Loucy (cell line): ENCODE measurements at regions not wholly inside any gene's neighbourhood (a gene's known extent, or its start where the extent isn't known, plus 50 kb on each side); places are given as distances from the start of the nearest gene placed in this dataset.
"Not testable (repeated sequence)": the region's sequence is repeated elsewhere in the genome, so short reads cannot be mapped to it uniquely, and the experiment has no call there.

Source experiments
- H2AFZ ChIP-seq: fragments of 200-600 bp; sonication (generic); 2 replicates; pipeline ENCODE4 v1.6.0; 2016; ENCODE audit warnings: antibody characterized with exemption, mild to moderate bottlenecking, low read length, moderate library complexity
- H3F3A ChIP-seq: fragments of 200-600 bp; 2 replicates; pipeline ENCODE4 v1.6.0; 2016; ENCODE audit warnings: antibody characterized with exemption, low read depth, mild to moderate bottlenecking
- H3K27me3 ChIP-seq: fragments of 200-600 bp; sonication (generic); 2 replicates; pipeline ENCODE4 v1.6.1; 2014; ENCODE audit warnings: low read length, mild to moderate bottlenecking; ENCODE audit not compliant: insufficient read depth, poor library complexity, severe bottlenecking
- H3K36me3 ChIP-seq: fragments of 200-600 bp; sonication (generic); 2 replicates; pipeline ENCODE4 v1.6.1; 2016; ENCODE audit warnings: low read length; ENCODE audit not compliant: insufficient read depth
- H3K4me1 ChIP-seq: fragments of 200-600 bp; sonication (generic); 2 replicates; pipeline ENCODE4 v1.5.1; 2014; ENCODE audit warnings: low read length, mild to moderate bottlenecking; ENCODE audit not compliant: insufficient read depth, poor library complexity, severe bottlenecking
- H3K4me2 ChIP-seq: fragments of 200-600 bp; sonication (generic); 2 replicates; pipeline ENCODE4 v1.6.0; 2014; ENCODE audit warnings: antibody characterized with exemption, low read length, low read depth, mild to moderate bottlenecking; ENCODE audit not compliant: poor library complexity, severe bottlenecking
- H3K4me3 ChIP-seq: fragments of 200-600 bp; sonication (generic); 2 replicates; pipeline ENCODE4 v1.5.1; 2014; ENCODE audit warnings: low read length, mild to moderate bottlenecking, mixed read lengths; ENCODE audit not compliant: poor library complexity, severe bottlenecking
- H3K79me2 ChIP-seq: fragments of 200-600 bp; sonication (generic); 2 replicates; pipeline ENCODE4 v1.6.1; 2014; ENCODE audit warnings: low read length; ENCODE audit not compliant: insufficient read depth
- H3K9ac ChIP-seq: fragments of 200-600 bp; sonication (generic); 2 replicates; pipeline ENCODE4 v1.6.0; 2014; ENCODE audit warnings: mild to moderate bottlenecking, low read depth, low read length, moderate library complexity; ENCODE audit not compliant: poor library complexity, severe bottlenecking
- H3K9me2 ChIP-seq: fragments of 200-600 bp; sonication (generic); replicated peaks from 2 replicates; pipeline ENCODE4 v1.6.1; 2016; ENCODE audit warnings: low read depth, low read length, mixed read lengths
- H3K9me3 ChIP-seq: fragments of 200-600 bp; sonication (generic); 2 replicates; pipeline ENCODE4 v1.6.1; 2014; ENCODE audit warnings: mild to moderate bottlenecking, antibody characterized with exemption, low read length, low read depth; ENCODE audit not compliant: insufficient read depth
- H4K20me1 ChIP-seq: fragments of 200-600 bp; sonication (generic); 2 replicates; pipeline ENCODE4 v1.6.0; 2014; ENCODE audit warnings: antibody characterized with exemption, low read length, mild to moderate bottlenecking; ENCODE audit not compliant: insufficient read depth, poor library complexity, severe bottlenecking
- CTCF ChIP-seq: fragments of 200-600 bp; sonication (generic); conservative IDR thresholded peaks from 2 replicates; pipeline ENCODE4 v1.5.1; 2014; ENCODE audit warnings: mild to moderate bottlenecking, antibody characterized with exemption, low read length
- EZH2phosphoT487 ChIP-seq: fragments of 200-600 bp; IDR thresholded peaks from 2 replicates; pipeline ENCODE4 v1.6.1; 2018; ENCODE audit warnings: antibody characterized with exemption, mild to moderate bottlenecking, moderate library complexity, borderline replicate concordance

- no peaks in the 10 kb centered on the region for H3K9me2 ChIP-seq
- TF ChIP-seq EZH2phosphoT487 = no peak
- TF ChIP-seq CTCF = no peak
- H3K27me3 ChIP-seq = no peaks in the 10 kb centered on the region
Measured at GRCh38 chr5:38134810-38135209, 123.5 kb upstream of the EGFLAM start.

GRCh38 chr5:38134294-38134693, 124.1 kb upstream of the EGFLAM start:
- H3F3A ChIP-seq, H3K9ac ChIP-seq, H3K4me2 ChIP-seq, H2AFZ ChIP-seq, H4K20me1 ChIP-seq, H3K4me1 ChIP-seq, H3K27me3 ChIP-seq, H3K9me3 ChIP-seq, H3K36me3 ChIP-seq, H3K4me3 ChIP-seq, H3K79me2 ChIP-seq, H3K9me2 ChIP-seq: not testable (repeated sequence)

More at GRCh38 chr5:38134810-38135209, 123.5 kb upstream of the EGFLAM start:
- Histone ChIP-seq H3K79me2 (no peaks in the 10 kb centered on the region), H3K4me2 (no peak overlapping the region), H3K4me3 (no peak overlapping the region), H3K36me3 (no peaks in the 10 kb centered on the region), H2AFZ (no peak overlapping the region), H3K9ac (no peak overlapping the region), H3F3A (no peaks in the 10 kb centered on the region), H3K9me3 (no peaks in the 10 kb centered on the region), H3K4me1 (no peaks in the 10 kb centered on the region), H4K20me1 (no peaks in the 10 kb centered on the region)

- H3K4me1 ChIP-seq = no peaks in the 10 kb centered on the region
- no peaks in the 10 kb centered on the region for H3K79me2 ChIP-seq
- H2AFZ ChIP-seq = no peak overlapping the region
- H4K20me1 ChIP-seq = no peaks in the 10 kb centered on the region
- H3K4me3 ChIP-seq = no peak overlapping the region
- H3K4me2 ChIP-seq = no peak overlapping the region
- H3K9me2 ChIP-seq = no peaks in the 10 kb centered on the region
- TF ChIP-seq CTCF (no peak), EZH2phosphoT487 (no peak)
- no peak overlapping the region for H3K9ac ChIP-seq
- H3K36me3 ChIP-seq = no peaks in the 10 kb centered on the region
- H3K9me3 ChIP-seq = no peaks in the 10 kb centered on the region
- H3F3A ChIP-seq = no peaks in the 10 kb centered on the region
- H3K27me3 ChIP-seq = no peaks in the 10 kb centered on the region
Measured at GRCh38 chr5:38131686-38132085, 126.7 kb upstream of the EGFLAM start.

GRCh38 chr5:38124321-38124720, 134.0 kb upstream of the EGFLAM start:
- Histone ChIP-seq H3K9me3 (no peaks in the 10 kb centered on the region), H3K4me2 (no peak overlapping the region), H4K20me1 (no peaks in the 10 kb centered on the region), H3K4me1 (no peaks in the 10 kb centered on the region), H3F3A (no peaks in the 10 kb centered on the region), H2AFZ (no peak overlapping the region), H3K36me3 (no peaks in the 10 kb centered on the region), H3K4me3 (no peak overlapping the region), H3K9ac (no peak overlapping the region), H3K79me2 (no peaks in the 10 kb centered on the region), H3K9me2 (no peaks in the 10 kb centered on the region), H3K27me3 (no peaks in the 10 kb centered on the region)
- TF ChIP-seq CTCF (no peak), EZH2phosphoT487 (no peak)
